ENCODE measurements at regions not wholly inside any gene's neighbourhood (a gene's known extent, or its start where the extent isn't known, plus 50 kb on each side); places are given as distances from the start of the nearest gene placed in this dataset.

DNA sequence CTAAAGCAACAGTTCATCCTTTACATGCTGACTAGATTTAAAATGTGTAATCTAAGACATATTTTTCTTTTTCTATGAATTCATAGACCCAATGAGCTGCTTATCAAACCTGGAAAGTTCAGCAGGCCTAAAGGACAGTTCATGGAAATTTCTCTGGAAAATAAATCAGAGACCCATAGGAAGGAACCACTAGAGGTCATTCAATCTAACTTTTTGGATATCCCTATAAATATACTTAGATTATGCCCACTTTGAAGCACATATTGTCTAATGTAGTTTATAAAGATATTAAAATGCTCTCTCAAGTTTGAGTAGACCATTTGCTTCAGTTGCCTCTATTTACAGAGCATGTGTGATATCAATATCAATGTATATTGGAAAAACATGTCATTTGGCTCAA, 473.0 kb downstream of the FAT4 start:
- no peak for FAIRE-seq
- intact Hi-C loops (cut with DNase I) = no loop called here

DNA sequence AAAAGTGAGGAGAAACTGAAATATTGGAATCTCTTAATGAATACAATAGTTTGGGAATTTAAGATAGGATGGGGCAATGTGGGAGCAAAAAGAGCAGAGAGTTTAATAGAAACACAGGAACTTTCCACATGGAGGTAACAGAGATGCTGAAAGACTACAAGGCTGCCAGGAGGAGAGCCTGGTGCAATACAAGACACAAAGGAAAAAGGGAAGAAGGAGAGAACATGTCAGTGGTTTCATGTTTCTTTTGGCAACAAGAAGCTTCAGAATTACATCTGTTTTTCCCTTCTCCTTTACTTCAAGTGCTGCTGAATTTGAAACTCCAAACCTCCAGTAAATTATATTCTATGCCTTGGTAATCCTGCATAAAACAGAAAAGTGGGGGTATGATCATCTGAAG, 474.3 kb downstream of the FAT4 start:
- Histone ChIP-seq H3K27ac (ENCODE audit: low read depth in 2 of 2, low read length in 2 of 2) (no peak overlapping the region), H3K27me3 (ENCODE audit: control insufficient read depth, insufficient read depth, low read length) (no peaks in the 10 kb centered on the region), H3K4me3 (ENCODE audit: low read length in 3 of 3) (no peak overlapping the region), H3K36me3 (ENCODE audit: control insufficient read depth in 2 of 3, insufficient read depth in 3 of 3, low read length in 3 of 3) (no peaks in the 10 kb centered on the region), H3K9ac (ENCODE audit: low read length in 3 of 3) (no peak overlapping the region), H3K9me3 (ENCODE audit: control insufficient read depth in 2 of 3, insufficient read depth in 1 of 3, low read length in 3 of 3) (no peaks in the 10 kb centered on the region), H3K4me1 (ENCODE audit: control insufficient read depth in 2 of 3, insufficient read depth in 2 of 3, low read depth in 1 of 3, low read length in 3 of 3) (no peaks in the 10 kb centered on the region)
- no peak for FAIRE-seq
- intact Hi-C loops (cut with DNase I) = no loop called here
- TF ChIP-seq, protein P1, sequence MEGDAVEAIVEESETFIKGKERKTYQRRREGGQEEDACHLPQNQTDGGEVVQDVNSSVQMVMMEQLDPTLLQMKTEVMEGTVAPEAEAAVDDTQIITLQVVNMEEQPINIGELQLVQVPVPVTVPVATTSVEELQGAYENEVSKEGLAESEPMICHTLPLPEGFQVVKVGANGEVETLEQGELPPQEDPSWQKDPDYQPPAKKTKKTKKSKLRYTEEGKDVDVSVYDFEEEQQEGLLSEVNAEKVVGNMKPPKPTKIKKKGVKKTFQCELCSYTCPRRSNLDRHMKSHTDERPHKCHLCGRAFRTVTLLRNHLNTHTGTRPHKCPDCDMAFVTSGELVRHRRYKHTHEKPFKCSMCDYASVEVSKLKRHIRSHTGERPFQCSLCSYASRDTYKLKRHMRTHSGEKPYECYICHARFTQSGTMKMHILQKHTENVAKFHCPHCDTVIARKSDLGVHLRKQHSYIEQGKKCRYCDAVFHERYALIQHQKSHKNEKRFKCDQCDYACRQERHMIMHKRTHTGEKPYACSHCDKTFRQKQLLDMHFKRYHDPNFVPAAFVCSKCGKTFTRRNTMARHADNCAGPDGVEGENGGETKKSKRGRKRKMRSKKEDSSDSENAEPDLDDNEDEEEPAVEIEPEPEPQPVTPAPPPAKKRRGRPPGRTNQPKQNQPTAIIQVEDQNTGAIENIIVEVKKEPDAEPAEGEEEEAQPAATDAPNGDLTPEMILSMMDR (IDR thresholded peaks at IDR 0.05; ENCODE audit: borderline replicate concordance, extremely low read depth, insufficient read depth) = no peak
- DNase-seq = no peak

More for the DNA sequence above, 473.0 kb downstream of the FAT4 start:
- Histone ChIP-seq H3K9me3 (ENCODE audit: control insufficient read depth in 2 of 3, insufficient read depth in 1 of 3, low read length in 3 of 3) (no peaks in the 10 kb centered on the region), H3K27me3 (ENCODE audit: control insufficient read depth, insufficient read depth, low read length) (no peaks in the 10 kb centered on the region), H3K36me3 (ENCODE audit: control insufficient read depth in 2 of 3, insufficient read depth in 3 of 3, low read length in 3 of 3) (no peaks in the 10 kb centered on the region), H3K4me1 (ENCODE audit: control insufficient read depth in 2 of 3, insufficient read depth in 2 of 3, low read depth in 1 of 3, low read length in 3 of 3) (no peaks in the 10 kb centered on the region), H3K27ac (ENCODE audit: low read depth in 2 of 2, low read length in 2 of 2) (no peak overlapping the region), H3K9ac (ENCODE audit: low read length in 3 of 3) (no peak overlapping the region), H3K4me3 (ENCODE audit: low read length in 3 of 3) (no peak overlapping the region)
- DNase-seq = no peak
- TF ChIP-seq, protein P1 (IDR thresholded peaks at IDR 0.05; ENCODE audit: borderline replicate concordance, extremely low read depth, insufficient read depth) = no peak

DNA sequence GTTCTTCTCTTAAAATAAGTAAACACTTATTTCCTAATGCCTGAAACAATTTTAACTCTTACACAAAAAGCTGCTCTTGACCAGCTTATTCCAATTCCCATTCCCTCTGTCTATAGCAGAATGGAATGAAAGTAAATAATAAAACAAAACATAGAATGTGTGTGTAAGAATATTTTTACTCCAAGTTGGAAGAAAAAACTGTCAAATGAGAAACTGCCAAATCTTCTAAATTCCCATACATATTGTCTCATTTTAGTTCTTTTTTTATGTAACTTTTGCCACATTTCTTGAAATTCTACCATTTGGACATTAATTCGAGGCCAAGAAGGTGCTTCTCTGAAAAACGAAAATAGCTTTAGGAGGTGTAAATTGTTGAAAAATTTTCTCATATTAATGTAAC, 477.1 kb downstream of the FAT4 start:
- intact Hi-C loops (cut with DNase I) = no loop called here
- no peak for DNase-seq
- Histone ChIP-seq H3K27ac (ENCODE audit: low read depth in 2 of 2, low read length in 2 of 2) (no peak overlapping the region), H3K4me3 (ENCODE audit: low read length in 3 of 3) (no peak overlapping the region), H3K4me1 (ENCODE audit: control insufficient read depth in 2 of 3, insufficient read depth in 2 of 3, low read depth in 1 of 3, low read length in 3 of 3) (no peaks in the 10 kb centered on the region), H3K9me3 (ENCODE audit: control insufficient read depth in 2 of 3, insufficient read depth in 1 of 3, low read length in 3 of 3) (no peaks in the 10 kb centered on the region), H3K9ac (ENCODE audit: low read length in 3 of 3) (no peak overlapping the region), H3K36me3 (ENCODE audit: control insufficient read depth in 2 of 3, insufficient read depth in 3 of 3, low read length in 3 of 3) (no peaks in the 10 kb centered on the region), H3K27me3 (ENCODE audit: control insufficient read depth, insufficient read depth, low read length) (no peaks in the 10 kb centered on the region)
- no peak for FAIRE-seq
- TF ChIP-seq, protein P1 (IDR thresholded peaks at IDR 0.05; ENCODE audit: borderline replicate concordance, extremely low read depth, insufficient read depth) = no peak

DNA sequence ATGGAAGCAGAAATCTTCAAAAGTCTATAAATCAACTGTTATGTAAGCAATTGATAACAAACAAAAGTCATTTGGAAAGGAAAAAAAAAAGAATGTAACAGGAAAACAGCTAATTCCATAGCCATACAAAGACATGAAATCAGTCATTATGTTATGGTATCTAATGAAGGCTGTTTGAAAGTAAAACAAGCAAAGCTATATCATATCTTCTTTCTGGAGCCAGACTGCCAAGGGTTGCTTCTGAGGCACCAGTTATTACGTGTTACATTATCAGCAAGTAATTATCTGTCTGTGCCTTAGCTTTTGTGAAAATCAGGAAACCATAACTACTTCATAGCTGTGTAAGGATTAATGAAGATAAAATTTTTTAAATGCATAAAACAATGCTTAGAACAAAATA, 480.2 kb downstream of the FAT4 start:
- TF ChIP-seq, protein P1 (IDR thresholded peaks at IDR 0.05; ENCODE audit: borderline replicate concordance, extremely low read depth, insufficient read depth) = no peak
- H3K9me3 ChIP-seq (ENCODE audit: control insufficient read depth in 2 of 3, insufficient read depth in 1 of 3, low read length in 3 of 3) = no peaks in the 10 kb centered on the region
- H3K9ac ChIP-seq (ENCODE audit: low read length in 3 of 3) = no peak overlapping the region
- FAIRE-seq (no peak), DNase-seq (no peak)
- H3K27ac ChIP-seq (ENCODE audit: low read depth in 2 of 2, low read length in 2 of 2) = no peak overlapping the region
- H3K4me1 ChIP-seq (ENCODE audit: control insufficient read depth in 2 of 3, insufficient read depth in 2 of 3, low read depth in 1 of 3, low read length in 3 of 3) = no peaks in the 10 kb centered on the region
- no peaks in the 10 kb centered on the region for H3K36me3 ChIP-seq (ENCODE audit: control insufficient read depth in 2 of 3, insufficient read depth in 3 of 3, low read length in 3 of 3)
- H3K4me3 ChIP-seq (ENCODE audit: low read length in 3 of 3) = no peak overlapping the region
- H3K27me3 ChIP-seq (ENCODE audit: control insufficient read depth, insufficient read depth, low read length) = no peaks in the 10 kb centered on the region
- intact Hi-C loops (cut with DNase I) = no loop called here

Measured in kidney (tissue), 13 donors.